ENCODE measurements at regions not wholly inside any gene's neighbourhood (a gene's known extent, or its start where the extent isn't known, plus 50 kb on each side); places are given as distances from the start of the nearest gene placed in this dataset.
A peak's percentile ranks its signal among the peaks of the same experiment; 100 is the strongest.
"Not testable (repeated sequence)": the region's sequence is repeated elsewhere in the genome, so short reads cannot be mapped to it uniquely, and the experiment has no call there.

GRCh38 chr9:73049280-73049679, 96.4 kb upstream of the ALDH1A1 start:
- ATAC-seq (ENCODE audit: insufficient number of reproducible peaks, low FRiP score, low read depth): no peak

GRCh38 chr9:73046769-73047168, 93.9 kb upstream of the ALDH1A1 start:
- no peak for ATAC-seq (ENCODE audit: insufficient number of reproducible peaks, low FRiP score, low read depth)
- DNase-seq (ENCODE audit: low spot score): no peak
- H3K27me3 ChIP-seq (replicated peaks; ENCODE audit: insufficient read depth): no peaks in the 10 kb centered on the region
- no peaks in the 10 kb centered on the region for H3K9me3 ChIP-seq
- H3K27ac ChIP-seq: no peak overlapping the region
- no peaks in the 10 kb centered on the region for H3K36me3 ChIP-seq
- peaks cover 0 to 7% of the 10 kb centered on the region in 2 donors for H3K4me1 ChIP-seq (ENCODE audit: control insufficient read depth in 1 of 2, low read depth in 2 of 2)
- TF ChIP-seq CTCF (IDR thresholded peaks at IDR 0.05): no peak
- H3K4me3 ChIP-seq: no peak overlapping the region

More at GRCh38 chr9:73049280-73049679, 96.4 kb upstream of the ALDH1A1 start:
- no peak for DNase-seq (ENCODE audit: low spot score)
- H3K4me3 ChIP-seq: no peak overlapping the region
- H3K27ac ChIP-seq: no peak overlapping the region
- H3K27me3 ChIP-seq (replicated peaks; ENCODE audit: insufficient read depth): no peaks in the 10 kb centered on the region
- no peaks in the 10 kb centered on the region for H3K9me3 ChIP-seq
- H3K4me1 ChIP-seq (ENCODE audit: control insufficient read depth in 1 of 2, low read depth in 2 of 2): peaks cover 0 to 7% of the 10 kb centered on the region in 2 donors
- no peak for TF ChIP-seq CTCF (IDR thresholded peaks at IDR 0.05)
- H3K36me3 ChIP-seq: no peaks in the 10 kb centered on the region

GRCh38 chr9:73044776-73045175, 91.9 kb upstream of the ALDH1A1 start:
- not testable (repeated sequence) for DNase-seq (ENCODE audit: low spot score); H3K4me3 ChIP-seq; ATAC-seq (ENCODE audit: insufficient number of reproducible peaks, low FRiP score, low read depth); H3K36me3 ChIP-seq; H3K27me3 ChIP-seq (replicated peaks; ENCODE audit: insufficient read depth); H3K27ac ChIP-seq; H3K4me1 ChIP-seq (ENCODE audit: control insufficient read depth in 1 of 2, low read depth in 2 of 2); H3K9me3 ChIP-seq

GRCh38 chr9:73042155-73042554, 89.3 kb upstream of the ALDH1A1 start:
- no peak for TF ChIP-seq CTCF (IDR thresholded peaks at IDR 0.05)
- Histone ChIP-seq H3K27ac (no peak overlapping the region), H3K4me1 (ENCODE audit: control insufficient read depth in 1 of 2, low read depth in 2 of 2) (peaks cover 16 to 28% of the 10 kb centered on the region in 2 donors), H3K9me3 (no peaks in the 10 kb centered on the region), H3K36me3 (no peaks in the 10 kb centered on the region), H3K27me3 (replicated peaks; ENCODE audit: insufficient read depth) (no peaks in the 10 kb centered on the region), H3K4me3 (no peak overlapping the region)
- no peak for ATAC-seq (ENCODE audit: insufficient number of reproducible peaks, low FRiP score, low read depth)
- DNase-seq (ENCODE audit: low spot score): no peak

- DNase-seq (ENCODE audit: low spot score): peak; percentile 25
These were observed 86.7 kb upstream of the ALDH1A1 start for GRCh38 chr9:73039271-73040263.

More at GRCh38 chr9:73039271-73040263, 86.7 kb upstream of the ALDH1A1 start:
- peak overlapping the region; percentile 80 to 82 for H3K27ac ChIP-seq
- peaks cover 19 to 38% of the 10 kb centered on the region in 2 donors for H3K4me1 ChIP-seq (ENCODE audit: control insufficient read depth in 1 of 2, low read depth in 2 of 2)
- H3K27me3 ChIP-seq (replicated peaks; ENCODE audit: insufficient read depth): no peaks in the 10 kb centered on the region
- no peaks in the 10 kb centered on the region for H3K9me3 ChIP-seq
- ATAC-seq (ENCODE audit: insufficient number of reproducible peaks, low FRiP score, low read depth): peak; percentile 47
- H3K4me3 ChIP-seq: no peak overlapping the region
- no peaks in the 10 kb centered on the region for H3K36me3 ChIP-seq
- no peak for TF ChIP-seq CTCF (IDR thresholded peaks at IDR 0.05)

Data from thoracic aorta (tissue), 2 donors.